ENCODE measurements at regions not wholly inside any gene's neighbourhood (a gene's known extent, or its start where the extent isn't known, plus 50 kb on each side); places are given as distances from the start of the nearest gene placed in this dataset.
"Not testable (repeated sequence)": the region's sequence is repeated elsewhere in the genome, so short reads cannot be mapped to it uniquely, and the experiment has no call there.

DNA sequence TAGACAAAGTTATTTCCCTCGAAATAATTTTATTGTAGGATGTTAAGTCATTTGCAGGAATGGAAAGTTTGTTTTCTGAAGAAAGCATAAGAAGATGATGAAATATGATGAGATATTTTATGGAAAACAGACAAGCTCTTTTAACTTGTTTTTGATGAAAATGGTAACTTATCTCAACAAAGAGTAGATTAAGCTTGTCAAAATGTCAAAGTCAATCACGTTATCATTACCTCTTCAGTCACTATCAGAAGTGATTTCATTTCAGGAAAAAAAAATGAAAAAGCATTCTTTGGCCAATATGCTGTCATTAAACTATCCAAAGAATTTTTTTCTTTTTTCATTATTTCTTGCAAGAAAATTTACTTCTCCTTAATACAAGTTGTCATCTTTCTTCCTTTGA lies 221.0 kb upstream of the ANKRD50 start:
- Mint-ChIP-seq H3K27me3 (ENCODE audit: low read depth) (no peaks in the 10 kb centered on the region), H3K27ac (ENCODE audit: unreplicated experiment) (no peak overlapping the region), H3K4me3 (ENCODE audit: unreplicated experiment) (no peak overlapping the region), H3K4me1 (ENCODE audit: low read depth) (peaks cover 50% of the 10 kb centered on the region), H3K9me3 (ENCODE audit: low read depth) (no peaks in the 10 kb centered on the region), H3K36me3 (ENCODE audit: low read depth) (no peaks in the 10 kb centered on the region)
- TF ChIP-seq, protein P1, sequence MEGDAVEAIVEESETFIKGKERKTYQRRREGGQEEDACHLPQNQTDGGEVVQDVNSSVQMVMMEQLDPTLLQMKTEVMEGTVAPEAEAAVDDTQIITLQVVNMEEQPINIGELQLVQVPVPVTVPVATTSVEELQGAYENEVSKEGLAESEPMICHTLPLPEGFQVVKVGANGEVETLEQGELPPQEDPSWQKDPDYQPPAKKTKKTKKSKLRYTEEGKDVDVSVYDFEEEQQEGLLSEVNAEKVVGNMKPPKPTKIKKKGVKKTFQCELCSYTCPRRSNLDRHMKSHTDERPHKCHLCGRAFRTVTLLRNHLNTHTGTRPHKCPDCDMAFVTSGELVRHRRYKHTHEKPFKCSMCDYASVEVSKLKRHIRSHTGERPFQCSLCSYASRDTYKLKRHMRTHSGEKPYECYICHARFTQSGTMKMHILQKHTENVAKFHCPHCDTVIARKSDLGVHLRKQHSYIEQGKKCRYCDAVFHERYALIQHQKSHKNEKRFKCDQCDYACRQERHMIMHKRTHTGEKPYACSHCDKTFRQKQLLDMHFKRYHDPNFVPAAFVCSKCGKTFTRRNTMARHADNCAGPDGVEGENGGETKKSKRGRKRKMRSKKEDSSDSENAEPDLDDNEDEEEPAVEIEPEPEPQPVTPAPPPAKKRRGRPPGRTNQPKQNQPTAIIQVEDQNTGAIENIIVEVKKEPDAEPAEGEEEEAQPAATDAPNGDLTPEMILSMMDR (IDR thresholded peaks at IDR 0.05): no peak
- no peak for DNase-seq (ENCODE audit: low spot score)

DNA sequence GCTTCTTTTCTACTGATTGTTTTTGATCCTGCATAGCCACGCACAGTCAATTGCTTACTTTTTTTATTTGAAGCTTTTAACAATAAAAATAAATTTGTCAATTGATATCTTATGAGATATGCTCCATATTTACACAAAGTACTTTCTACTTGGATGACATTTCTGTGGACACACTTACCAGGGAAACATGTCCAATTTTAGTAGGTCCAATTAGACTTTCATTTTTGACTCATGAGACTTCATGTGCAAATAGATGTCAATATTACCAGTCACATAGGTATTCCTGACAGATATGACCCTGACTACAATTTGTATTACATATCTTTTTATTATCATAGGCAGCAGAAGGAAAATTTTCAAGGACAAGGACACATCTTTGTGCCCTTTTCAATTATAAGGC lies 219.9 kb upstream of the ANKRD50 start:
- H3K36me3 Mint-ChIP-seq (ENCODE audit: low read depth): no peaks in the 10 kb centered on the region
- H3K9me3 Mint-ChIP-seq (ENCODE audit: low read depth): no peaks in the 10 kb centered on the region
- H3K27me3 Mint-ChIP-seq (ENCODE audit: low read depth): no peaks in the 10 kb centered on the region
- H3K4me1 Mint-ChIP-seq (ENCODE audit: low read depth): peaks cover 41% of the 10 kb centered on the region
- no peak overlapping the region for H3K27ac Mint-ChIP-seq (ENCODE audit: unreplicated experiment)
- TF ChIP-seq, protein P1 (IDR thresholded peaks at IDR 0.05): no peak
- DNase-seq (ENCODE audit: low spot score): no peak
- no peak overlapping the region for H3K4me3 Mint-ChIP-seq (ENCODE audit: unreplicated experiment)

DNA sequence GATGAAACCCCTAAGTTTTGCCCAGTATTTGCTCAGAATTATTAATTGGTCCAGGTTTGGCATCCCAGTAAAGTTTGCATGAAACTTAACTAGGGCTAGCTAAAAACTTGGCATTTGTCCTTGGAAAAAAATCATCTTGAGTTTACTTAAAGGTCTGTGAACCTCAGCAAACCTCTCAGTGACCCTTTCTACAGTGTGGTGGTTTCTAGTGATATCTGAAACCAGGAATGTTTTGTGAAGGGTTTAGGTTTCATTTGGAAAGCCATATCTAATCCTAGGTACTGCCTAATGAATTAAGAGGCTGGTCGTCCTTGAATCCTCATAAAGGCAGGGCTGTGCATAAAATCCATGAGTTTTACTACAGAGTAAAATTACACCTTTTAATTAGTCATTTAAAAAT lies 218.5 kb upstream of the ANKRD50 start:
- H3K9me3 Mint-ChIP-seq (ENCODE audit: low read depth): no peaks in the 10 kb centered on the region
- TF ChIP-seq, protein P1 (IDR thresholded peaks at IDR 0.05): no peak
- H3K27me3 Mint-ChIP-seq (ENCODE audit: low read depth): no peaks in the 10 kb centered on the region
- H3K27ac Mint-ChIP-seq (ENCODE audit: unreplicated experiment): no peak overlapping the region
- peaks cover 27% of the 10 kb centered on the region for H3K4me1 Mint-ChIP-seq (ENCODE audit: low read depth)
- no peak overlapping the region for H3K4me3 Mint-ChIP-seq (ENCODE audit: unreplicated experiment)
- no peaks in the 10 kb centered on the region for H3K36me3 Mint-ChIP-seq (ENCODE audit: low read depth)
- DNase-seq (ENCODE audit: low spot score): no peak

GRCh38 chr4:124922748-124923147 lies 210.2 kb upstream of the ANKRD50 start:
- not testable (repeated sequence) for H3K9me3 Mint-ChIP-seq (ENCODE audit: low read depth); H3K4me3 Mint-ChIP-seq (ENCODE audit: unreplicated experiment); H3K4me1 Mint-ChIP-seq (ENCODE audit: low read depth); DNase-seq (ENCODE audit: low spot score); H3K27ac Mint-ChIP-seq (ENCODE audit: unreplicated experiment); H3K36me3 Mint-ChIP-seq (ENCODE audit: low read depth); H3K27me3 Mint-ChIP-seq (ENCODE audit: low read depth)

DNA sequence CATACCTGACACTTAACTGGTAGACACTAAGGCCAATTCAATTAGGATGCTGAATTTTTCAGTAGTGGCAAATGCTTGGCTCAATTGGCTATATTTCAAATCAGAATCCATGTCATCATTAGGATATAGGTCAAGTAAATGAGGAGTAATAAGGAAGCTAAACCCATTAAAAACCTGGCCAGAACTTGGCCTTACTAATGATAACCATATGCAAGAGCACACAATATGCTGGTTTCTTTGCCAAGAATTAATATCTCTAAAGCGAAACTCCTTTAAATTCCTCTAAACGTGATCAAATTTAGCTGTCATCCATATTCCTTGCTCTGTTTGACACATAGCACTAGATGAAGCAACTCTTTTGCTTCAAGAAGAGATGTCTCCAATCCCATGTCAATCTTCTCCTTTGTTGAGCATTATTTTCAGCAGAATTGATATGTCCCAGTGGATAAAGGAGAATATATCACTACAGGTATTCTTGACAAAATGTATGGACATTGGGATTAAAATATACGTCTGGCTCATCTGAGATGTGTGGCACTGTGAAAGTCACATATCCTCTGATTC lies 206.1 kb upstream of the ANKRD50 start:
- H3K27me3 Mint-ChIP-seq (ENCODE audit: low read depth): no peaks in the 10 kb centered on the region
- peaks cover 9% of the 10 kb centered on the region for H3K4me1 Mint-ChIP-seq (ENCODE audit: low read depth)
- H3K27ac Mint-ChIP-seq (ENCODE audit: unreplicated experiment): no peak overlapping the region
- H3K36me3 Mint-ChIP-seq (ENCODE audit: low read depth): no peaks in the 10 kb centered on the region
- TF ChIP-seq, protein P1 (IDR thresholded peaks at IDR 0.05): no peak
- no peak overlapping the region for H3K4me3 Mint-ChIP-seq (ENCODE audit: unreplicated experiment)
- no peaks in the 10 kb centered on the region for H3K9me3 Mint-ChIP-seq (ENCODE audit: low read depth)
- no peak for DNase-seq (ENCODE audit: low spot score)

DNA sequence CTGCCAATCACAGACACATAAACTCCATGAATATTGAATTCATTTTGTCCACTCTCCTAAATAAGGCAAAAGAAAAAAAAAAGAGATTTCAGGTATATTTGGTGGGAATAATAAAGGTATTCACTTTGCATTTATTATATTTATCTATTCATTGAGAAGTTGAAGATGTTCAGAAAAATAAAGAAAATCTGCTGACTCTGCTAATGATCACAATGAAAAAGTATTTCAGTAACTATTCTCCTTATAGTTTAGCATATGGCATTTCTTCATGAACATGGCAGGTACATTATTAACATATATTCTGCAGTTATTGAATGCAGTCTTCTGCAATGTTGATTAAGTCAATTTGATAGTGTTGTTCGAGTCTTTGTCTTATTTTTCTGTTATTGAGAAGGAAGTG lies 202.5 kb upstream of the ANKRD50 start:
- peaks cover 10% of the 10 kb centered on the region for H3K36me3 Mint-ChIP-seq (ENCODE audit: low read depth)
- no peak overlapping the region for H3K4me3 Mint-ChIP-seq (ENCODE audit: unreplicated experiment)
- peaks cover 19% of the 10 kb centered on the region for H3K9me3 Mint-ChIP-seq (ENCODE audit: low read depth)
- no peak for DNase-seq (ENCODE audit: low spot score)
- H3K27me3 Mint-ChIP-seq (ENCODE audit: low read depth): no peaks in the 10 kb centered on the region
- TF ChIP-seq, protein P1 (IDR thresholded peaks at IDR 0.05): no peak
- no peak overlapping the region for H3K27ac Mint-ChIP-seq (ENCODE audit: unreplicated experiment)
- H3K4me1 Mint-ChIP-seq (ENCODE audit: low read depth): peaks cover 9% of the 10 kb centered on the region
